ENCODE measurements at regions not wholly inside any gene's neighbourhood (a gene's known extent, or its start where the extent isn't known, plus 50 kb on each side); places are given as distances from the start of the nearest gene placed in this dataset.

DNA sequence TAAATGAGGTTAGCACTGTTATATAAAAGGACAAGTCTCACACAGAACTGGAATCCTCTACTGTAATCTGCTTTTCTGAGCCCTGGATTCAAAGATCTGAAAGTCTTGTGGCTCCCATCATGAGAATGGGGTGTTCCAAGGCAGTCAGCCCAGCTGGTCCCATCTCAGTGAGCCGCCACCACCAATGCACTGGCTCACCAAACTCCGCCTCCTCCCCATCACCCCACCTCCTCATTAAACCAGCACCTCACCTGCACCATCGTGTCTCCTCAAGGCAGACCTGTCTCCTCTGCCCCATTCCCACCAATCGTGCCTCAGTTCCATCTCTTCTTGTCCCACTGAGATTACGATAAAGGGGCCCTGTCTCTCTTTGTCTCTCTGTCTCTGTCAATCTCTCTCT lies 166.7 kb downstream of the USP12 start (continued):
- no peak for TF ChIP-seq ASH2L (IDR thresholded peaks at IDR 0.05; ENCODE audit: low read length)
- TF ChIP-seq TEAD4 (IDR thresholded peaks at IDR 0.05; ENCODE audit: low read depth, low read length), result no peak
- TF ChIP-seq KDM1A (IDR thresholded peaks at IDR 0.05; ENCODE audit: borderline replicate concordance, low read length), result no peak
- no peak for TF ChIP-seq SP2 (IDR thresholded peaks at IDR 0.05; ENCODE audit: low read length)

Measured in H1 (cell line).